Activated T-helper 17 cell treated with anti-CD3 and anti-CD28 coated beads, Interleukin-2, amount 50 U/mL, for 72 hours (primary cell): ENCODE measurements at regions not wholly inside any gene's neighbourhood (a gene's known extent, or its start where the extent isn't known, plus 50 kb on each side); places are given as distances from the start of the nearest gene placed in this dataset.

Experiments
- ATAC-seq: fragments of 150-1000 bp; cut with Tn5 transposase; replicated peaks from 2 replicates; pipeline ENCODE4 v1.10.0; 2021; ENCODE audit warnings: mild to moderate bottlenecking, moderate library complexity
- H3K27ac Mint-ChIP-seq: one replicate; pipeline ENCODE4 v1.8.0; 2022; ENCODE audit warnings: mixed read lengths
- H3K27me3 Mint-ChIP-seq: one replicate; pipeline ENCODE4 v1.8.0; 2022; ENCODE audit warnings: mixed read lengths
- H3K36me3 Mint-ChIP-seq: one replicate; pipeline ENCODE4 v1.8.0; 2022; ENCODE audit warnings: low read depth, mild to moderate bottlenecking, mixed read lengths
- H3K4me1 Mint-ChIP-seq: one replicate; pipeline ENCODE4 v1.8.0; 2022; ENCODE audit warnings: mixed read lengths
- H3K4me3 Mint-ChIP-seq: one replicate; pipeline ENCODE4 v1.8.0; 2022; ENCODE audit warnings: mild to moderate bottlenecking, mixed read lengths
- H3K9me3 Mint-ChIP-seq: one replicate; pipeline ENCODE4 v1.8.0; 2022; ENCODE audit warnings: mixed read lengths

GRCh38 chr14:104421892-104422828, 157.4 kb upstream of the C14orf180 start:
- Mint-ChIP-seq H3K4me1 (no peaks in the 10 kb centered on the region), H3K9me3 (no peaks in the 10 kb centered on the region), H3K27me3 (peaks cover 4% of the 10 kb centered on the region), H3K27ac (no peak overlapping the region), H3K36me3 (no peaks in the 10 kb centered on the region), H3K4me3 (no peak overlapping the region)
- no peak for ATAC-seq

GRCh38 chr14:104422837-104423681, 156.5 kb upstream of the C14orf180 start:
- no peaks in the 10 kb centered on the region for H3K36me3 Mint-ChIP-seq
- H3K9me3 Mint-ChIP-seq: no peaks in the 10 kb centered on the region
- no peak for ATAC-seq
- no peaks in the 10 kb centered on the region for H3K4me1 Mint-ChIP-seq
- H3K4me3 Mint-ChIP-seq: no peak overlapping the region
- no peak overlapping the region for H3K27ac Mint-ChIP-seq
- H3K27me3 Mint-ChIP-seq: no peaks in the 10 kb centered on the region

GRCh38 chr14:104423701-104424405, 155.7 kb upstream of the C14orf180 start:
- no peak overlapping the region for H3K4me3 Mint-ChIP-seq
- no peaks in the 10 kb centered on the region for H3K27me3 Mint-ChIP-seq
- H3K9me3 Mint-ChIP-seq: no peaks in the 10 kb centered on the region
- no peak for ATAC-seq
- H3K4me1 Mint-ChIP-seq: no peaks in the 10 kb centered on the region
- H3K36me3 Mint-ChIP-seq: no peaks in the 10 kb centered on the region
- no peak overlapping the region for H3K27ac Mint-ChIP-seq

- Mint-ChIP-seq H3K9me3 (no peaks in the 10 kb centered on the region), H3K4me1 (no peaks in the 10 kb centered on the region)
- no peak for ATAC-seq
These were observed 155.0 kb upstream of the C14orf180 start for GRCh38 chr14:104424406-104425072.

GRCh38 chr14:104425171-104425681, 154.3 kb upstream of the C14orf180 start:
- no peaks in the 10 kb centered on the region for H3K4me1 Mint-ChIP-seq
- no peaks in the 10 kb centered on the region for H3K9me3 Mint-ChIP-seq
- ATAC-seq: no peak

More at GRCh38 chr14:104424406-104425072, 155.0 kb upstream of the C14orf180 start:
- no peaks in the 10 kb centered on the region for H3K27me3 Mint-ChIP-seq
- H3K27ac Mint-ChIP-seq: no peak overlapping the region
- no peak overlapping the region for H3K4me3 Mint-ChIP-seq
- no peaks in the 10 kb centered on the region for H3K36me3 Mint-ChIP-seq

GRCh38 chr14:104425763-104426646, 153.6 kb upstream of the C14orf180 start:
- ATAC-seq: no peak
- Mint-ChIP-seq H3K36me3 (no peaks in the 10 kb centered on the region), H3K27ac (no peak overlapping the region), H3K9me3 (no peaks in the 10 kb centered on the region), H3K27me3 (peaks cover 8% of the 10 kb centered on the region), H3K4me3 (no peak overlapping the region), H3K4me1 (peaks cover 5% of the 10 kb centered on the region)

More at GRCh38 chr14:104425171-104425681, 154.3 kb upstream of the C14orf180 start:
- H3K27me3 Mint-ChIP-seq: peaks cover under 1% of the 10 kb centered on the region
- H3K36me3 Mint-ChIP-seq: no peaks in the 10 kb centered on the region
- no peak overlapping the region for H3K27ac Mint-ChIP-seq
- no peak overlapping the region for H3K4me3 Mint-ChIP-seq

- Mint-ChIP-seq H3K27me3 (peaks cover 8% of the 10 kb centered on the region), H3K4me3 (no peak overlapping the region), H3K36me3 (no peaks in the 10 kb centered on the region), H3K4me1 (peaks cover 5% of the 10 kb centered on the region), H3K9me3 (no peaks in the 10 kb centered on the region), H3K27ac (no peak overlapping the region)
- no peak for ATAC-seq
These were observed 152.3 kb upstream of the C14orf180 start for GRCh38 chr14:104427131-104427851.

- no peaks in the 10 kb centered on the region for H3K9me3 Mint-ChIP-seq
- peaks cover 8% of the 10 kb centered on the region for H3K27me3 Mint-ChIP-seq
- no peaks in the 10 kb centered on the region for H3K36me3 Mint-ChIP-seq
- no peak overlapping the region for H3K27ac Mint-ChIP-seq
- ATAC-seq: no peak
- peaks cover 5% of the 10 kb centered on the region for H3K4me1 Mint-ChIP-seq
- H3K4me3 Mint-ChIP-seq: no peak overlapping the region
These were observed 151.2 kb upstream of the C14orf180 start for GRCh38 chr14:104428333-104428851.

GRCh38 chr14:104428860-104429259, 150.7 kb upstream of the C14orf180 start:
- H3K27me3 Mint-ChIP-seq: peaks cover 8% of the 10 kb centered on the region
- ATAC-seq: no peak
- H3K9me3 Mint-ChIP-seq: no peaks in the 10 kb centered on the region
- H3K36me3 Mint-ChIP-seq: no peaks in the 10 kb centered on the region
- no peak overlapping the region for H3K4me3 Mint-ChIP-seq
- H3K27ac Mint-ChIP-seq: no peak overlapping the region
- H3K4me1 Mint-ChIP-seq: peaks cover 5% of the 10 kb centered on the region

GRCh38 chr14:104429291-104429861, 150.2 kb upstream of the C14orf180 start:
- no peak overlapping the region for H3K27ac Mint-ChIP-seq
- H3K27me3 Mint-ChIP-seq: peaks cover 8% of the 10 kb centered on the region
- H3K4me1 Mint-ChIP-seq: peaks cover 5% of the 10 kb centered on the region
- no peaks in the 10 kb centered on the region for H3K36me3 Mint-ChIP-seq
- no peaks in the 10 kb centered on the region for H3K9me3 Mint-ChIP-seq
- ATAC-seq: no peak
- H3K4me3 Mint-ChIP-seq: no peak overlapping the region

- Mint-ChIP-seq H3K36me3 (no peaks in the 10 kb centered on the region), H3K9me3 (no peaks in the 10 kb centered on the region), H3K27ac (no peak overlapping the region), H3K4me1 (peaks cover 5% of the 10 kb centered on the region), H3K4me3 (no peak overlapping the region), H3K27me3 (peaks cover 8% of the 10 kb centered on the region)
- ATAC-seq: no peak
These were observed 148.1 kb upstream of the C14orf180 start for GRCh38 chr14:104431351-104431928.
